Brain pericyte (primary cell): ENCODE measurements at regions not wholly inside any gene's neighbourhood (a gene's known extent, or its start where the extent isn't known, plus 50 kb on each side); places are given as distances from the start of the nearest gene placed in this dataset.

ENCODE experiments used
- DNase-seq: peaks from one replicate; pipeline ENCODE4 v3.0.0-alpha.2; 2012; ENCODE audit warnings: low read depth, low spot score

GRCh38 chr5:174410716-174411478 lies 313.5 kb upstream of the MSX2 start:
- DNase-seq, result no peak

GRCh38 chr5:174411479-174411819 lies 312.9 kb upstream of the MSX2 start:
- DNase-seq, result no peak

- DNase-seq, result no peak
Measured at GRCh38 chr5:174412374-174412773, 312.0 kb upstream of the MSX2 start.

- no peak for DNase-seq
Measured at GRCh38 chr5:174412941-174413340, 311.4 kb upstream of the MSX2 start.

GRCh38 chr5:174413567-174414314 lies 310.6 kb upstream of the MSX2 start:
- DNase-seq, result no peak

GRCh38 chr5:174414315-174414710 lies 310.1 kb upstream of the MSX2 start:
- DNase-seq, result no peak

GRCh38 chr5:174418809-174419539 lies 305.4 kb upstream of the MSX2 start:
- no peak for DNase-seq

GRCh38 chr5:174419540-174420132 lies 304.7 kb upstream of the MSX2 start:
- DNase-seq, result peak; percentile 53

GRCh38 chr5:174420651-174421407 lies 303.6 kb upstream of the MSX2 start:
- DNase-seq, result no peak

- no peak for DNase-seq
Measured at GRCh38 chr5:174421408-174421805, 303.0 kb upstream of the MSX2 start.

- DNase-seq, result no peak
Measured at GRCh38 chr5:174423558-174423957, 300.8 kb upstream of the MSX2 start.

- no peak for DNase-seq
Measured at GRCh38 chr5:174424219-174425053, 299.9 kb upstream of the MSX2 start.

- DNase-seq, result no peak
Measured at GRCh38 chr5:174425271-174425963, 299.0 kb upstream of the MSX2 start.

- DNase-seq, result no peak
Measured at GRCh38 chr5:174425964-174426290, 298.5 kb upstream of the MSX2 start.

- no peak for DNase-seq
Measured at GRCh38 chr5:174426388-174426787, 298.0 kb upstream of the MSX2 start.

- no peak for DNase-seq
Measured at GRCh38 chr5:174426851-174427250, 297.5 kb upstream of the MSX2 start.

- no peak for DNase-seq
Measured at GRCh38 chr5:174427304-174427703, 297.1 kb upstream of the MSX2 start.

GRCh38 chr5:174428895-174429294 lies 295.5 kb upstream of the MSX2 start:
- DNase-seq, result no peak

- no peak for DNase-seq
Measured at GRCh38 chr5:174430940-174431339, 293.4 kb upstream of the MSX2 start.

GRCh38 chr5:174431504-174431903 lies 292.9 kb upstream of the MSX2 start:
- no peak for DNase-seq
